ENCODE measurements at regions not wholly inside any gene's neighbourhood (a gene's known extent, or its start where the extent isn't known, plus 50 kb on each side); places are given as distances from the start of the nearest gene placed in this dataset.

- H3K4me3 Mint-ChIP-seq, result no peak overlapping the region
- H3K27me3 Mint-ChIP-seq, result peaks cover 0 to 41% (median 27%) of the 10 kb centered on the region in 5 donors
- Histone ChIP-seq H3K27ac (ENCODE audit: low read depth, low read length) (no peak overlapping the region), H3K4me3 (ENCODE audit: low read length) (no peak overlapping the region), H3K4me1 (ENCODE audit: control insufficient read depth in 2 of 2, insufficient read depth in 2 of 2, low read length in 2 of 2) (no peaks in the 10 kb centered on the region), H3K27me3 (ENCODE audit: control insufficient read depth in 2 of 2, insufficient read depth in 2 of 2, low read length in 2 of 2) (no peaks in the 10 kb centered on the region), H3K9me3 (ENCODE audit: control insufficient read depth in 2 of 3, low read length in 3 of 3) (no peaks in the 10 kb centered on the region), H3K36me3 (ENCODE audit: control insufficient read depth in 2 of 3, insufficient read depth in 3 of 3, low read length in 3 of 3) (no peaks in the 10 kb centered on the region)
- no peaks in the 10 kb centered on the region for H3K9me3 Mint-ChIP-seq
- intact Hi-C loops (cut with micrococcal nuclease), result no loop called here
- H3K27ac Mint-ChIP-seq, result no peak overlapping the region
- POLR2A ChIA-PET, result no interaction called here
- CTCF ChIA-PET, result no interaction called here
- DNase-seq (no peak), ATAC-seq (no peak)
- H3K36me3 Mint-ChIP-seq, result no peaks in the 10 kb centered on the region
- peaks cover 3 to 12% (median 7%) of the 10 kb centered on the region in 7 donors for H3K4me1 Mint-ChIP-seq
Measured at GRCh38 chr3:193946945-193947344, 189.0 kb upstream of the HES1 start.

- DNase-seq (no peak), ATAC-seq (no peak)
- intact Hi-C loops (cut with micrococcal nuclease), result no loop called here
- no peak overlapping the region for H3K4me3 Mint-ChIP-seq
- H3K27me3 ChIP-seq (ENCODE audit: control insufficient read depth in 2 of 2, insufficient read depth in 2 of 2, low read length in 2 of 2), result no peaks in the 10 kb centered on the region
- peaks cover 3 to 12% (median 7%) of the 10 kb centered on the region in 7 donors for H3K4me1 Mint-ChIP-seq
- no peaks in the 10 kb centered on the region for H3K4me1 ChIP-seq (ENCODE audit: control insufficient read depth in 2 of 2, insufficient read depth in 2 of 2, low read length in 2 of 2)
- peaks cover 0 to 1% (median 0%) of the 10 kb centered on the region in 11 donors for H3K9me3 Mint-ChIP-seq
- H3K27ac ChIP-seq (ENCODE audit: low read depth, low read length), result no peak overlapping the region
- POLR2A ChIA-PET, result no interaction called here
- H3K36me3 ChIP-seq (ENCODE audit: control insufficient read depth in 2 of 3, insufficient read depth in 3 of 3, low read length in 3 of 3), result no peaks in the 10 kb centered on the region
- no peak overlapping the region for H3K27ac Mint-ChIP-seq
- peaks cover 0 to 47% (median 27%) of the 10 kb centered on the region in 5 donors for H3K27me3 Mint-ChIP-seq
- no peaks in the 10 kb centered on the region for H3K9me3 ChIP-seq (ENCODE audit: control insufficient read depth in 2 of 3, low read length in 3 of 3)
- no peak overlapping the region for H3K4me3 ChIP-seq (ENCODE audit: low read length)
- CTCF ChIA-PET, result no interaction called here
- no peaks in the 10 kb centered on the region for H3K36me3 Mint-ChIP-seq
Measured at GRCh38 chr3:193947596-193947995, 188.4 kb upstream of the HES1 start.

GRCh38 chr3:193948459-193948858 is 187.5 kb upstream of the HES1 start:
- Histone ChIP-seq H3K36me3 (ENCODE audit: control insufficient read depth in 2 of 3, insufficient read depth in 3 of 3, low read length in 3 of 3) (no peaks in the 10 kb centered on the region), H3K27ac (ENCODE audit: low read depth, low read length) (no peak overlapping the region), H3K4me1 (ENCODE audit: control insufficient read depth in 2 of 2, insufficient read depth in 2 of 2, low read length in 2 of 2) (no peaks in the 10 kb centered on the region), H3K9me3 (ENCODE audit: control insufficient read depth in 2 of 3, low read length in 3 of 3) (no peaks in the 10 kb centered on the region), H3K27me3 (ENCODE audit: control insufficient read depth in 2 of 2, insufficient read depth in 2 of 2, low read length in 2 of 2) (no peaks in the 10 kb centered on the region), H3K4me3 (ENCODE audit: low read length) (no peak overlapping the region)
- CTCF ChIA-PET, result no interaction called here
- POLR2A ChIA-PET, result no interaction called here
- ATAC-seq (no peak), DNase-seq (no peak)
- no peaks in the 10 kb centered on the region for H3K36me3 Mint-ChIP-seq
- H3K4me1 Mint-ChIP-seq, result peaks cover 3 to 12% (median 7%) of the 10 kb centered on the region in 7 donors
- no peak overlapping the region for H3K4me3 Mint-ChIP-seq
- H3K27me3 Mint-ChIP-seq, result peaks cover 0 to 55% (median 27%) of the 10 kb centered on the region in 5 donors
- intact Hi-C loops (cut with micrococcal nuclease), result no loop called here
- no peak overlapping the region for H3K27ac Mint-ChIP-seq
- peaks cover 0 to 3% (median 0%) of the 10 kb centered on the region in 11 donors for H3K9me3 Mint-ChIP-seq

- Mint-ChIP-seq H3K36me3 (peaks cover 0 to 9% (median 4%) of the 10 kb centered on the region in 5 donors), H3K4me1 (peaks cover 3 to 12% (median 7%) of the 10 kb centered on the region in 7 donors), H3K9me3 (peaks cover 3 to 33% (median 16%) of the 10 kb centered on the region in 11 donors), H3K4me3 (no peak overlapping the region), H3K27me3 (peaks cover 0 to 58% (median 20%) of the 10 kb centered on the region in 5 donors), H3K27ac (no peak overlapping the region)
- CTCF ChIA-PET, result no interaction called here
- no peak overlapping the region for H3K27ac ChIP-seq (ENCODE audit: low read depth, low read length)
- intact Hi-C loops (cut with micrococcal nuclease), result no loop called here
- POLR2A ChIA-PET, result no interaction called here
- H3K27me3 ChIP-seq (ENCODE audit: control insufficient read depth in 2 of 2, insufficient read depth in 2 of 2, low read length in 2 of 2), result no peaks in the 10 kb centered on the region
- H3K4me1 ChIP-seq (ENCODE audit: control insufficient read depth in 2 of 2, insufficient read depth in 2 of 2, low read length in 2 of 2), result no peaks in the 10 kb centered on the region
- DNase-seq, result no peak
- H3K36me3 ChIP-seq (ENCODE audit: control insufficient read depth in 2 of 3, insufficient read depth in 3 of 3, low read length in 3 of 3), result no peaks in the 10 kb centered on the region
- no peak for ATAC-seq
- no peak overlapping the region for H3K4me3 ChIP-seq (ENCODE audit: low read length)
- peaks cover 0 to 8% (median 0%) of the 10 kb centered on the region in 3 experiments for H3K9me3 ChIP-seq (ENCODE audit: control insufficient read depth in 2 of 3, low read length in 3 of 3)
Measured at GRCh38 chr3:193951859-193952258, 184.1 kb upstream of the HES1 start.

GRCh38 chr3:193954752-193955151 is 181.2 kb upstream of the HES1 start:
- H3K4me3 ChIP-seq (ENCODE audit: low read length), result no peak overlapping the region
- Mint-ChIP-seq H3K4me3 (no peak overlapping the region), H3K27me3 (peaks cover 5 to 47% (median 17%) of the 10 kb centered on the region in 5 donors), H3K4me1 (peaks cover 0 to 1% (median 0%) of the 10 kb centered on the region in 7 donors), H3K36me3 (peaks cover 0 to 9% (median 6%) of the 10 kb centered on the region in 5 donors), H3K9me3 (peaks cover 3 to 33% (median 16%) of the 10 kb centered on the region in 11 donors), H3K27ac (no peak overlapping the region)
- H3K9me3 ChIP-seq (ENCODE audit: control insufficient read depth in 2 of 3, low read length in 3 of 3), result peaks cover 0 to 8% (median 0%) of the 10 kb centered on the region in 3 experiments
- DNase-seq, result no peak
- no peak overlapping the region for H3K27ac ChIP-seq (ENCODE audit: low read depth, low read length)
- no peaks in the 10 kb centered on the region for H3K36me3 ChIP-seq (ENCODE audit: control insufficient read depth in 2 of 3, insufficient read depth in 3 of 3, low read length in 3 of 3)
- no peaks in the 10 kb centered on the region for H3K27me3 ChIP-seq (ENCODE audit: control insufficient read depth in 2 of 2, insufficient read depth in 2 of 2, low read length in 2 of 2)
- ATAC-seq, result no peak
- POLR2A ChIA-PET, result no interaction called here
- intact Hi-C loops (cut with micrococcal nuclease), result no loop called here
- CTCF ChIA-PET, result no interaction called here
- H3K4me1 ChIP-seq (ENCODE audit: control insufficient read depth in 2 of 2, insufficient read depth in 2 of 2, low read length in 2 of 2), result no peaks in the 10 kb centered on the region

GRCh38 chr3:193955719-193956118 is 180.2 kb upstream of the HES1 start:
- Mint-ChIP-seq H3K27me3 (peaks cover 14 to 56% (median 24%) of the 10 kb centered on the region in 5 donors), H3K4me3 (no peak overlapping the region), H3K9me3 (peaks cover 3 to 33% (median 16%) of the 10 kb centered on the region in 11 donors), H3K4me1 (peaks cover 0 to 5% (median 0%) of the 10 kb centered on the region in 7 donors), H3K36me3 (peaks cover 0 to 11% (median 6%) of the 10 kb centered on the region in 5 donors), H3K27ac (no peak overlapping the region)
- H3K36me3 ChIP-seq (ENCODE audit: control insufficient read depth in 2 of 3, insufficient read depth in 3 of 3, low read length in 3 of 3), result no peaks in the 10 kb centered on the region
- intact Hi-C loops (cut with micrococcal nuclease), result no loop called here
- H3K4me3 ChIP-seq (ENCODE audit: low read length), result no peak overlapping the region
- no peaks in the 10 kb centered on the region for H3K27me3 ChIP-seq (ENCODE audit: control insufficient read depth in 2 of 2, insufficient read depth in 2 of 2, low read length in 2 of 2)
- no peaks in the 10 kb centered on the region for H3K4me1 ChIP-seq (ENCODE audit: control insufficient read depth in 2 of 2, insufficient read depth in 2 of 2, low read length in 2 of 2)
- no peak overlapping the region for H3K27ac ChIP-seq (ENCODE audit: low read depth, low read length)
- no peak for ATAC-seq
- peaks cover 0 to 8% (median 0%) of the 10 kb centered on the region in 3 experiments for H3K9me3 ChIP-seq (ENCODE audit: control insufficient read depth in 2 of 3, low read length in 3 of 3)
- ChIA-PET CTCF (no interaction called here), POLR2A (no interaction called here)
- no peak for DNase-seq

- no peak overlapping the region for H3K4me3 Mint-ChIP-seq
- DNase-seq (no peak), ATAC-seq (no peak)
- no peak overlapping the region for H3K4me3 ChIP-seq (ENCODE audit: low read length)
- no peak overlapping the region for H3K27ac ChIP-seq (ENCODE audit: low read depth, low read length)
- H3K36me3 ChIP-seq (ENCODE audit: control insufficient read depth in 2 of 3, insufficient read depth in 3 of 3, low read length in 3 of 3), result no peaks in the 10 kb centered on the region
- intact Hi-C loops (cut with micrococcal nuclease), result loop anchor here in 1 of 2 donors (5.0 to 10.0 kb wide), 2 partner anchors 175 to 347 kb away; partner anchors contain the start of gene HES1
- peaks cover 0 to 8% (median 0%) of the 10 kb centered on the region in 3 experiments for H3K9me3 ChIP-seq (ENCODE audit: control insufficient read depth in 2 of 3, low read length in 3 of 3)
- ChIA-PET POLR2A (no interaction called here), CTCF (no interaction called here)
- H3K36me3 Mint-ChIP-seq, result peaks cover 0 to 7% (median 4%) of the 10 kb centered on the region in 5 donors
- H3K27me3 ChIP-seq (ENCODE audit: control insufficient read depth in 2 of 2, insufficient read depth in 2 of 2, low read length in 2 of 2), result no peaks in the 10 kb centered on the region
- H3K4me1 Mint-ChIP-seq, result peaks cover 0 to 27% (median 0%) of the 10 kb centered on the region in 7 donors
- peaks cover 1 to 17% (median 11%) of the 10 kb centered on the region in 11 donors for H3K9me3 Mint-ChIP-seq
- peaks cover 28 to 51% (median 36%) of the 10 kb centered on the region in 5 donors for H3K27me3 Mint-ChIP-seq
- no peaks in the 10 kb centered on the region for H3K4me1 ChIP-seq (ENCODE audit: control insufficient read depth in 2 of 2, insufficient read depth in 2 of 2, low read length in 2 of 2)
- no peak overlapping the region for H3K27ac Mint-ChIP-seq
Measured at GRCh38 chr3:193959861-193960260, 176.1 kb upstream of the HES1 start.
